Fibroblast of gingiva (primary cell): ENCODE measurements at regions not wholly inside any gene's neighbourhood (a gene's known extent, or its start where the extent isn't known, plus 50 kb on each side); places are given as distances from the start of the nearest gene placed in this dataset.

ENCODE experiments used
- DNase-seq: peaks from one replicate; pipeline ENCODE4 v3.0.0-alpha.2; 2011; ENCODE audit warnings: low read depth

DNA sequence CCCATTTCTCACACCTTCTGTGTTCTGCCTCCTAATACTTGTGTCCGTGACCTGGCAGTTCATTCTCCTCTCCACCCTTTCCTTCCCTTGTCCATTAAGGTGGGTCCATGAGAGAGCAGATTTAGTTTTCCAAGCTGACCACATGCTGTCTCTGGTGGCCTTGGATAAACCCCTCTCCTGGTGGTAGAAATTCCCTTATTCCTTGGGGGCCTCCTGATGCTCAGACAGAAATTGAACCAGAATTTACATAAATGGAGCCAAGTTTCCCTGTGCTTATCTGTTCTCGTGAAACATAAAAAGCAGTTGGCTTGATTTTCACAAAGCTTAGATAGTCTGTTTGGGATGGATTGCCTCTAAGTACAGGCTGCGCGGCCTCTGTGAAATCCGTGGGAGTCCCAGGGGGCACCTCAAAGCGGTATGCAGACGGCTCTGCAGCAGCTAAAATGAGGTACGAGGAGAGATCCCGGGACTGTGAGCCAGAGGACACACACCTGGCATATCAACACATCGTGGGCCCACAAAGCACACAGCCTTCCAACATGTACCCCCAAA, 101.0 kb upstream of the NMNAT3 start:
- no peak for DNase-seq

DNA sequence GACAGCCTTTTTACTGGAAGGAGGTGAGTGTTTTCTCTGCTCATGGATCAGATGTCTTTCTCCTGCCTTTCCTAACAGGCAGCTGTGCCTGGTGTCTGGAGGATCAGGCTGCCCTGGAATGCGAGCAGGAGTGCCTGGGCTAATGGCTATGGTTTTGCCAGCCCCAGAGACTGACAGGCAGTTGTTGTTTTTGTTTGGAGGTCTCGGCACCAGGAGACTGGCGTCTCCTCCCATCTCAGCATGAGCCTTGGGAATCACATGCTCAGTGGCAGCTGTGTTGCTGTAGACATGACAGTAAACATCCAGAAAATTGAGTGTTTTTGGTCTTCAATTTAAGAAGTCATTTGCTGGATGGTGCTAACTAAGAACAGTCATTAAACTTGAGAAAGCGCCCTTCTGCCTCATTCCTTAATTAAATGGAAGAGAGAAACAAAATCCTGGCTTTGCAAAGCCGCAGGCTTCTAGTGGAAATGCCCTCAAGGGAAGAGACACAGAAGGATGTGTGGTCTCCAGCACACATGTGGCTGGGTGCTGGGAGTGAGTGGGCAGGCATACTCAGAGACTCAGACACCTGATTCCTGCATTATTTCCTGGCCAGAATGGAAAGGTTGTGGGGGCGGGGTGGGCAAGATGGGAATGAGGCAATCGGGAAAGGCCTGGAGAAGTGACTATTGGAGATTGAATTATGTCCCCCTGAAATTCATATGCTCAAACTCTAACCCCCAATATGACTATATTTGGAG, 97.0 kb upstream of the NMNAT3 start:
- DNase-seq, result peak; percentile 44

DNA sequence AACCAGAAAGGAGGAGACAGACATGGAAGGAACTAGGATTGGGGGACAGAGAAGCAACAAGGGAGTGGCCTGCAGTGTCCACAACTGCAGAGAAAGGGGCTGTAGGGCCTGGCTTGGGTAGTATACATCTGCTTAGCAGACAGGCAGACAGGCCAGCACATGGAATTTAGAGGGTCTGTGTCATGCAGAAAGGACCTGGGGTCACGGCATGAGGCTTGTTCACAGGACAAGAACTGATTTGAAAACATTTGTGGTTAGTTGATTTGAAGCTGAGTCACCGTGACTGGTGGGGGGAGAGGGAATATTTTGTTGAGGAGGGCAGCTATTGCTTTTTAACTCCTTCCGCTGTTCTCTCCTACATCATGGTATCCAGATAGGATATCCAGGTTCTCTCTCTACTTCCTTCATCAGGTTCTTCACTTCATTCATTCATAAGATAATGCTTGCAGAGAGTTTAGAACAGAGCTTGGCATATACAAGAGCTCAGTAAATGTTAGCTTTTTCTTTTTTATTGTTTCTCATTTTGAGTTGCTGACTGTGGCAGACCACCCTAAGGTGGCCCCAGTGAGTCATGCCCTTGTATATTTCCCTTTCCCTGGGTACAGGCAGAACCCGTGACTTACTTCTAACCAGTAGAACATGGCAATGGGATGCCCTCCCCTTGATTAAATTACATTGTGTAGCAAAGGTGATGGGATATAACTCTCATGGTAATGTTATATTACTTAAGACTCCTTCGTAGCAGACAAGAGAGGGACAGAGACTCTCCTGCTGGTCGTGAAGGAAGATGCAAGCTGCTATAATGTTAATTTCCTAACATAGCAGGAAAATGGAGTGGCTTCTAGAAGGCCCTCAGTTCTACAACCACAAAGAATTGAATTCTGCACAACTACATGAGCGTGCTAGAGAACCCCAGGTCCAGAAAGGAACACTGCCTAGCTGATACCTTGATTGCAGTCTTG, 95.0 kb upstream of the NMNAT3 start:
- DNase-seq, result peak; percentile 76

DNA sequence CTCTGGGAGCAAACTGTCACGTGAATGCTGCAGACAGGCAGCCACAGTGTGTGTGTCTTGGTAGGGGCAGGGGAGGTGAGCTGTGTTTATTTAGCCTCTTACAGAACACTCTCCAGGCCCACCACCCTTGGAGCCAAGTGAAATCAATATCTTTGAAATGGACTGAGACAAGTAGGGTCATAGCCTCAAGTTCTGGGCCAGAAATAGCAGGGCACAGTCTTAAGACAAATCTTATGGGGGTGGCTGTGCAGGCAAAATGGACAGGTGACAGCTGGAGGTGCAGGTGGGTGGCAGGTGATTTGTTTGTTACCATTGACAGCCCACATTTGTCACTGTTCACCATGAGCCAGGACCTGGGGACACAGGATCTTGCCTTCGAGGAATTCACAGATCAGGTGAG, 93.6 kb upstream of the NMNAT3 start:
- DNase-seq, result no peak

DNA sequence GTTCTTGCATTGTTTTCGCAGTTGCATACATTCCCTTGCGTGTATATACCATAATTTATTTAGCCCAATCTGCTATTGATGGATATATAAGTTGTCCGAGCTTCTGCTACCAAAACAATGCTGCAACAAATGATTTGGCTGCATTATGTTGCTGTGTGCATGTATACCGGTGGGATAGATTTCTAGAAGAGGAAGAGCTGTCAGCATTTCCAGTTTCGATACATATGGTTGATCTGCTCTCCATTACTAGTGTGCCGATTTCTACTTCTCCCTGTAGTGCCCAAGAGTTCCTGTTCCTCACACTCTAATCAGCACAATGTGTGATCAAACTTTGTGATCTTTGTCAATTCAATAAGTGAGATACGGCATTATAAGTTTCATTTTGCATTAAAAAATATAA, 92.8 kb upstream of the NMNAT3 start:
- no peak for DNase-seq

DNA sequence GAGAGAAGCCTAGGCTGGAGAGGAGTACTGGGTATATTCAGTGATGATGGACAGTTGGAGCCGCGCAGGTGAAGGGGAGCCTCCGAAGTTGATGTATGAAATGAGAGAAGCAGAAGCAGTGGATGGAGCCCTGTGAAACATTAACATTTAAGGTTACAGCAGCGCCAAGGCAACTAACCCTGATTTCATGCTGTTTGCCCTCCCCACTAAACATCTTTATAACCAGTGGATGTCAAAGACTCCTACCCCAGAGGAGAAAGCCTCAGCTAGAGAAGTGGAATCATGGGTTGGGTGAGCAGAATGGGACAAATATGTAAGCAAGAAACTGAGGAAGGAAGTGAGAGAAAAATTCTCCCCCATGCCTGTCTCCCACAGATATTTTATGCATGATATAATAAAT, 92.0 kb upstream of the NMNAT3 start:
- no peak for DNase-seq

DNA sequence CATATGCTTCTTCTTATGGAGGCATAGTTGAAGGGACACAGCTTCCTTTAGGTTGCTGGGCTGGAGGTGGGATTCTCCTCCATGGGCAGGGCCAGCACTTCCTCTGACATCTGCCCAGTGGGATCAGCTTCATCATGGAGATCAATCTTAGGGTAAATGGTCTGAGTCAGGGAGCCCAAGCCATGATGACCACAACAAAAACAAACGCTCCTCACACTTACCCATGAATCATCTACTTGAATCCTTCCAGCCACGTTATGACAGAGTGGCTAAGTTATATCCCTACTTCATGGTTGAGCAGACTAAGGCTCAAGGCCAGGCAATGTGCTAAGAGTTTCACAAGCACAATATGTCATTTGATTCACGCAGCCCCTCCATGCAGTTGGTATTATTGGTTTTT, 87.2 kb upstream of the NMNAT3 start:
- DNase-seq, result peak; percentile 86

DNA sequence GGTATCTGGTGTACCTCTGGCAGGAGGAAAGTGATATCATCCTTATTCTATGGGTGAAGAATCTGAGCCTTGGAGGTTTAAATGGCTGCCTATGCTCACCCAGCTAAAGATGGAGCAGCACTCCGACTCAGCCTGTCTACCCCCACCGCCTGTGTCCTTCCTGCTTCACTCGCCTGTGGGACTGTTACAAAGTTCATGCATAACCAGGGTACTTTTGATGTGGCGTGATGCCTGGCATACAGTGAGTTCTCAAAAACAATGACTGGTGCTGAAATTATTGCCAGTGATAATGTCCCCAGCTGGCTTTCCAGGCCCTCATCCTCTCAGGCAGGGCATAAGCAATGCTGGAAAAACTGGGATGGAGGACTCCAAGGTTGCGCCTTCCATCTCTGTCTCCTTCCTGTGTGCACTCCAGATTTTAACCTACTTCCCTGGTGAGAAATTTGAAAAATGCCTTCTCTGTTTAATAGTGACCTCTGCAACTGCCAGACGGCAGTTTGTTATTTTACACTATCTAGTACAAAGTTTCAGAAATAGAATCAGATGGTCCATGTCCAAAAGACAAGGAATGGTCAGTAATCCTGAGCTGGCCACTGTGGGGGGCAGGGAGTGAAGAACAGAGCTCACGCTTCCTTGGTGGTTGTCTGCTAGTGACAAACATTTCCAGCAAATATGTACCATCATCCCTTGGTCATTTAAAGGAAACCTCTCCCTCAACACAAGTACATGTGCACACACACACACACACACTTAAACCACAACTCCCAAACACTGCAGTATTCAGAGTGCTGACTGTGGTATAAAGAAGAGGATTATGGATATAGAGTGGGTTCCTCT, 86.5 kb upstream of the NMNAT3 start:
- peak; percentile 35 for DNase-seq

DNA sequence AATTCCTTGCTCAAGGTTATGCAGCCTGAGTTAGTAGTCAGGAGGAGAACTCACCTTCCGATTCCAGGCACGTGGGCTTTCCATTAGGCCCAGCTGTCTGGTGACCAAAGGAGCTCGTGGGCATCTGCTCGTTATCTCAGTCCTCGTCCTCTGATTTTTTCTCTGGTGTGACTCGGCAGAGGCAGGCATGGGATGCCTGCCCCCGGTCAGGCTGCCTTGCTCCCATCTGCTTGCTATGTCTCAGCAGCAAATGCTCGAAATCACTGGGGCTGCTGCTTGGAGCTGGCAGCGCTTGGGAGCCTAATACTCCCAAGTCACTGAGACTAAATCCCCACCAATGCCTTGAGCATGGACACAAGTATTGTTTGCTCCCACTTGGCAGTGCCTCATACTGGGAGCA, 84.5 kb upstream of the NMNAT3 start:
- DNase-seq, result no peak

DNA sequence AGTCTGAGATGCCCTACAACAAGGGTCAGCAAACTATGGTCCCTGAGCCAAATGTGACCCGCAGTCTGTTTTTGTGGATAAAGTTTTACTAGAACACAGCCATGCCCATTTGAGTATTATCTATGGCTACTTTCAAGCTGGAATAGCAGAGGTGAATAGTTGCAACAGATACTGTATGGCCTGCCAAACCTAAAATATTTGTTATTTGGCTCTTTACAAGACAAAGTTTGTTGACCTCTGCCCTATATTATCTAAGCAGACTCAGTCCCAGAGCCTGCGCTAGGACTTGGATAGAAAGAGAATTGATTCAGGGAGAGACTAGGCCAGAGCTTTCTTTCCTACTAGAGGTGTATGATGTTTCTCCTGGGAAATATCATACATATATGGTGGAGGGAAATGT, 81.7 kb upstream of the NMNAT3 start:
- peak; percentile 11 for DNase-seq

DNA sequence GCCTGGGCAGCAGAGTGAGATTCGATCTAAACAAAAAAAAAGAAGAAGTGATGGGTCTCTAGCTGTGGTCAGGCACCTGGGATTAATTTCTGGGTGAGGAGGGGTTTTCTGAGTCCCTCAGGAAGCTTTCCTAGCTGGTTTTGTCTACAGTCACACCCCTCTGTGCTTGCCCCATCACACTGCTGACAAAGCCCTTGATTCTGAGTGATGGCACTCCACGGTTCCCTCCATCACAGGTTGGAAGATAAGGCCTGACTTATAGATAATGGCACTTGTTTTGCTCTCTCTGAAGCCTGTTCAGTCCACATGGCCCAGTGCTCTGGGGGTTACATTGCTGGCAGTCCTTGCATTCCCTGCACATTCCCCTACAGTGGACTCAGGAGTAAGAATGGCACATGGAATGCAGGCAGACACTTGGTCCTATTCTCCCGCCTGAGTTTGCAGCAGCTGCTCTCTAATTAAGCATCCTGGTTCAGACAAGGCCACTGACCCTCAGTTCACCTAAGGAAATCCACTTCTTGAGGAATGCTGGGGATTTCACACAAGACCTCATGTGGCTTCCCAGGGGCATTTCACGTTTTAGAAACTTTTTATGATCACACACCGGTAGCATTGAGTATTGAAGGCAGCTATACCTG, 81.0 kb upstream of the NMNAT3 start:
- peak; percentile 44 for DNase-seq

DNA sequence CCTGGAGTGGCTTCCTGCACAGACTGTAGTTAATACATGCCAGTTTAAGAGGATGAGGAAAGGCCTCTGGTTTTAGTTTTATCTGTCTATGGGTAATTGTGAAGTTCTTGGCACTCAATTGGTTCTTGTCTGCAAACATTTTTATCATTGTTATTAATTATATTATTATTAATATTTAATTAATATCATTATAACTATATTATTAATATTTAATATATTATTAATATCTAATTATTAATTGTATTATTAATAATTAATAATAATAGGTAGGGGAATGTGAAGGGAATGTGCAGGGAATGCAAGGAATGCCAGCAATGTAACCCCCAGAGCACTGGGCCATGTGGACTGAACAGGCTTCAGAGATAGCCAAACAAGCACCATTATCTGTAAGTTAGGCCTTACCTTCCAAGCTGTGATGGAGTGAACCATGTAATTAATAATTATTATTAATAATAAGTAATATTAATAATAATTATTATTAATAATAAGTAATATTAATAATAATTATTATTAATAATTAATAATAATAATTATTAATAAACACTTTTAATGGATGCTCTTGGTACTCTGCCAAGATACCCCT, 79.8 kb upstream of the NMNAT3 start:
- no peak for DNase-seq

DNA sequence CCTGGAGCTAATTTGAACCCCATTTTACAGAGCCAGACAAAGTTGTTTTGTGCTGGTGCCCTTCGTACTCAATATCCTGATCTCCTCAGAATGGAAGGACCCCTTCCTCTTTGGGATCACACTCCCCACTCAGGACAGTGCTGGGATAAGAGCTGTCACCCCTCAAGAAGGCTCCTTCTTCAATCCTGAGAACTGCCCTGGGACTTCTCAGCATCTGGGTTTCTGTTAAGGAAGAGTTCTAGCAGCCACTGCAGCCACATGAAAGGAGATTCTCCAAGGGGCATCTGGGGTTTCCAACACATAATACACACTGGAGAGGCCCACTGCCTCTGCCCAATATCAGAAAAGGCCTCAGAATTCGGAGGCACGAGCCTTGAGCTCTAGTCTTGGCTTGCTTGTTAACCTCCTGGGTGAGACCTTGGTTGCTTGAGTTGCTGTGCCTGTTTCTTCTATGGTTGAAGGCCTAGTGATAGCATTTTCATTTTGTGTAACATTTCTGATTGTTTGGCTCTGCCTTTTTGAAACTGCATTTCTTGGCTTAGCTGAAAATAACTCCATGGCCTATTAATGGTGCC, 78.8 kb upstream of the NMNAT3 start:
- DNase-seq, result no peak

DNA sequence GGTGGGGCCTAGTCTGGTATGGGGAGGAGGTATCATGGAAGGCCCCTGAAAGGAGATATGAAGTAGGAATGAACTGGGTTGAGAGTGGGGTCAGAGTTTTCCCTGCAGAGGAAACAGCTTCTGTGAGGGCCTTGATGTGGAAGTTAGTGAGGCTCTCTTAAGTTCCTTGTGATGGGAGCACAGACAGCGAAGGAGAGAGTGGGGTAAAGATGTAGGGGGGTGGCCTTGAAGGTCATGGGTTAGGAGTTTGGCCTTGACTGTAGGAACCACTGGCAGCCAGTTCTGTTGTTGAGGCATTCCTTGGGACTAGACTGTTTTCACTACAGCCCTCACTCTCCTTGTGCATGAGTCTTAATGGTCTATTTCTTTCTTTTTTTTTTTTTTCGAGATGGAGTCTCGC, 77.8 kb upstream of the NMNAT3 start:
- no peak for DNase-seq

DNA sequence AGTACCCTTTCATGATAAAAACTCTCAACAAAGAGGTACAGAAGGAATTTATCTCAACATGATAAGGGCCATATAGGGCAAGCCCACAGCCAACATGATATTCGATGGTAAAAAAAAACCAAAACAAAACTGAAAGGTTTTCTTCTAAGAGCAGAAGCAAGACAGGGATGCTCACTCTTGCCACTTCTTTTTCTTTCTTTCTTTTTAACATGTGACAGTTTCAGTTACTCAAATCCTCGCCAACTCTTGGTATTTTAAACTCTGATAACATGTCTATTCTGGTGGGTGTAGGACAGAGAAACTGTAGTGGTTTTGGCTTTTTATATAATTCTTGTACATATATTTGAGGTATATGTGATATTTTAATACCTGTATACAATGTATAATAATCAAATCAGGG, 74.0 kb upstream of the NMNAT3 start:
- no peak for DNase-seq

DNA sequence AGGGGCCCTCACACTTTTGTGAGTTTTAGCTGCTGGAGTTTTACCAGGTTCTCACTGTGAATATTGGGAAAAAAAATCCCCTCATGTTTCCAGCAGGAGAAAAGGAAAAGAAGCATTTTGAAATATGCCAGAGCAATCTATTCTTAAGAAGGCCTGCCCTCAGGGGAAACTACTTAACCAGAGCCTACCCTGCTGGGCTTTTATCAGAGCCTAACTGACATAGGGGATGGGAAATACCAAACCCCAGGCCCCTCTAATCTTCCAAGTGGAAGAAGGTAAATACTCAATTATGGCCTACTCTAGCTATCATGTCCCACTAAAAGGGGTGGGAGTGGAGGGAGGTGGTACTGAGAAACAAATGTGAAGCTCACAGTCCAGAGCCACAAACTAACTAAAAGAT, 68.7 kb upstream of the NMNAT3 start:
- no peak for DNase-seq

DNA sequence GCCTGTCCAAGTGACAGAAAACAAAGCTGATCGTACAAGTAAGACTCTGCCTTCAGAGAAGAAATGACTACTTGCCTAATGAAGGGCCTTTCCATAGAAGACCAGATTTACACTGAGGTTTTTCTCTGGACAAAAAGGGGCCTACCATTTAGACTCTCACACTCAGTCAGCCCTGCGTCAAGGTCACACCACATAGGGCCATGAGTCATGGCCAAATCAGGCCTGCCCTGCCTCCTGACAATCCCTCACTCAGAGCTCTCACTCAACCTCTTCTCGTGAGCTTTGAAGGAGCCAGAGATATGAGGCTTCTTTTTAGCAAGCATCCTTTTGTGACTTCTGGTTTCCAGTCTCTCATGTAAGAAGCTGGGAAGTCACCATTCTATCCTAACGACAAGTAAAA, 68.1 kb upstream of the NMNAT3 start:
- DNase-seq, result peak; percentile 31

DNA sequence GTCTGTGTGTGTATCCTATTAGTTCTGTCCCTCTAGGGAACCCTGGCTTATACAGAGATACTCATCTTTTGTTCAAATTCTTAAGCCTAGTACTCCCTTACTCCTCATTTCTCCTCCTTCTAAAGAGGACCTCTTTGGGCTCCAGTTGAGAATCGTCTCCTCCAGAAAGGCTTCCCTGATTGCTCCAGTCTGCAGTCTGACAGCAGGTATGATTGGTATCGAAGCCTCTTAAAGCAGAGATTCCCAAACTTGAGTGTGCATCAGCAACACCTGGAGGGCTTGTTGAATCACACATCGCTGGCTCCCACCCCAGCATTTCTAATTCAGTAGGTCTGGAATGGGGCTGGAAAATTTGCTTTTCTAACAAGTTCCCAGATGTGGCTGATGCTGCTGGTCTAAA, 60.9 kb upstream of the NMNAT3 start:
- DNase-seq, result no peak

DNA sequence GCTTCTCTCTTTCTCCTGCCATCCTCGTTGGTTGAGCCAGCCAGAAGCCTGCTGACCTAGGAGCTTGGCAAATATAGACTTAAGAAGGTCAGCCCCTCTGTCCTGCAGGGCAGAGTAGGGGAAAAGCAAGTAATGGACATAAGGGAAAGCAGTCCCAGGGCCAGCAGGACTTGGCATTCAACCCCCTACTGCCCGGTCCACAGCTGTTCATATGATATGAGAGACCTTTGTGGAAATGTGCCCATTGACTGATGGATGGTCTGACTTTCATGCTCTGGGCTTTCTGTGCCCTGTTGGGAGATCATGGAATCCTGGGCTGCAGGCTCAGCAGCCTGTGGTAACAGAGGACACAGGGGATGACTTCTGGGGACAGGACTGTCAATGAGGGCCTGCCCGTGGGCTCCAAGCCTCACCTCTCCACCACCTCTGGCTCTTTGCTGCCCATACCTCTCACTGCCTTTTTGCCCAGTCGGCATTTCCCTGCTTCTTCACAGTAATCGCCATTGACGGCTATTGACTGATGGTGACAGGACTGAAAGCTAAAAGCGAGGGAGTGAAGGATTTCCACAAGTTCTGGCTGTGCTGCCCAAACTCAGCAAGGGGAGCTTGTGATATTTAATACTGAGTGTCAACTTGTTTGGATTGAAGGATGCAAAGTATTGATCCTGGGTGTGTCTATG, 60.0 kb upstream of the NMNAT3 start:
- no peak for DNase-seq

DNA sequence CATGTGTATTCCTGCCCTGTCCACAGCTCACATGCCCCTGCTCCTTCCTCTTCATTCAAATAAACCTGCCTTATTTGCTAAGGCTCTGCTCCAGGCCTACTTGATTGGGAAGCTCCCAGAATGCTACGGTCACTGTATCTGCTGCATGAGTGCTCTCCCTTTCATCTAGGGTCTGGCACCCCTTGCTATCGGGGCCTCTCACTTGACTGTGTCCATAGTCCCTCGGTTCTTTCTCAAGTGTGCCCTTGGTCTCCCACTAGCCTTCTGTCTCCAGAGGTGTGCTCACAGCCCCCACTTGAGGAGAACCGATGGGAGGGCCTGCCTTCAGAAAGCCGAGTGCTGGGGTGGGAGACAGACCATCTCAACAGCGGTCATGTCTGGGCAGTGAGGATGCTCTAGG, 57.4 kb upstream of the NMNAT3 start:
- no peak for DNase-seq
